ENCODE measurements at regions not wholly inside any gene's neighbourhood (a gene's known extent, or its start where the extent isn't known, plus 50 kb on each side); places are given as distances from the start of the nearest gene placed in this dataset.

DNA sequence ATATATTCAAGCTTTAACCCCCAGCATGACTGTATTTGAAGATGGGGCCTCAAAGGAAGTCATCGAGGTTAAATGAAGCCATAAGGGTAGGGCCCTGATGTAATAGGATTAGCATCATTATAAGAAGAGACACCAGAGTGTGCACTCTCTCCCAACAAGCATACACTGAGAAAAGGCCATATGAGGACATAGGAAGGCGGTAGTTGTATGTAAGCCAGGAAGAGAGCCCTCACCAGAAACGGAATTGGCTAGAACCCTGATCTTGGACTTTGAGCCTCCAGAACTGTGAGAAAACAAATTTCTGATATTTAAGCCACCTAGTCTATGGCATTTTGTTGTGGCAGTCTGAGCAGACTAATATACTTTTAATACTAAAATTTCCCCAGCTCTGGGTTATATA lies 150.1 kb upstream of the STXBP5 start:
- TF ChIP-seq, protein P1, sequence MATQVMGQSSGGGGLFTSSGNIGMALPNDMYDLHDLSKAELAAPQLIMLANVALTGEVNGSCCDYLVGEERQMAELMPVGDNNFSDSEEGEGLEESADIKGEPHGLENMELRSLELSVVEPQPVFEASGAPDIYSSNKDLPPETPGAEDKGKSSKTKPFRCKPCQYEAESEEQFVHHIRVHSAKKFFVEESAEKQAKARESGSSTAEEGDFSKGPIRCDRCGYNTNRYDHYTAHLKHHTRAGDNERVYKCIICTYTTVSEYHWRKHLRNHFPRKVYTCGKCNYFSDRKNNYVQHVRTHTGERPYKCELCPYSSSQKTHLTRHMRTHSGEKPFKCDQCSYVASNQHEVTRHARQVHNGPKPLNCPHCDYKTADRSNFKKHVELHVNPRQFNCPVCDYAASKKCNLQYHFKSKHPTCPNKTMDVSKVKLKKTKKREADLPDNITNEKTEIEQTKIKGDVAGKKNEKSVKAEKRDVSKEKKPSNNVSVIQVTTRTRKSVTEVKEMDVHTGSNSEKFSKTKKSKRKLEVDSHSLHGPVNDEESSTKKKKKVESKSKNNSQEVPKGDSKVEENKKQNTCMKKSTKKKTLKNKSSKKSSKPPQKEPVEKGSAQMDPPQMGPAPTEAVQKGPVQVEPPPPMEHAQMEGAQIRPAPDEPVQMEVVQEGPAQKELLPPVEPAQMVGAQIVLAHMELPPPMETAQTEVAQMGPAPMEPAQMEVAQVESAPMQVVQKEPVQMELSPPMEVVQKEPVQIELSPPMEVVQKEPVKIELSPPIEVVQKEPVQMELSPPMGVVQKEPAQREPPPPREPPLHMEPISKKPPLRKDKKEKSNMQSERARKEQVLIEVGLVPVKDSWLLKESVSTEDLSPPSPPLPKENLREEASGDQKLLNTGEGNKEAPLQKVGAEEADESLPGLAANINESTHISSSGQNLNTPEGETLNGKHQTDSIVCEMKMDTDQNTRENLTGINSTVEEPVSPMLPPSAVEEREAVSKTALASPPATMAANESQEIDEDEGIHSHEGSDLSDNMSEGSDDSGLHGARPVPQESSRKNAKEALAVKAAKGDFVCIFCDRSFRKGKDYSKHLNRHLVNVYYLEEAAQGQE (IDR thresholded peaks at IDR 0.05; ENCODE audit: insufficient read depth in 1 of 2, low read depth in 2 of 2, low read length in 1 of 2): no peak
- TF ChIP-seq POLR2AphosphoS5 (IDR thresholded peaks at IDR 0.05; ENCODE audit: low read depth, low read length) (no peak), TCF7L2 (IDR thresholded peaks at IDR 0.05; ENCODE audit: low read depth, low read length) (no peak), SIN3A (IDR thresholded peaks at IDR 0.05; ENCODE audit: borderline replicate concordance, insufficient read depth, low read depth, low read length) (no peak)
- TF ChIP-seq, protein P2, sequence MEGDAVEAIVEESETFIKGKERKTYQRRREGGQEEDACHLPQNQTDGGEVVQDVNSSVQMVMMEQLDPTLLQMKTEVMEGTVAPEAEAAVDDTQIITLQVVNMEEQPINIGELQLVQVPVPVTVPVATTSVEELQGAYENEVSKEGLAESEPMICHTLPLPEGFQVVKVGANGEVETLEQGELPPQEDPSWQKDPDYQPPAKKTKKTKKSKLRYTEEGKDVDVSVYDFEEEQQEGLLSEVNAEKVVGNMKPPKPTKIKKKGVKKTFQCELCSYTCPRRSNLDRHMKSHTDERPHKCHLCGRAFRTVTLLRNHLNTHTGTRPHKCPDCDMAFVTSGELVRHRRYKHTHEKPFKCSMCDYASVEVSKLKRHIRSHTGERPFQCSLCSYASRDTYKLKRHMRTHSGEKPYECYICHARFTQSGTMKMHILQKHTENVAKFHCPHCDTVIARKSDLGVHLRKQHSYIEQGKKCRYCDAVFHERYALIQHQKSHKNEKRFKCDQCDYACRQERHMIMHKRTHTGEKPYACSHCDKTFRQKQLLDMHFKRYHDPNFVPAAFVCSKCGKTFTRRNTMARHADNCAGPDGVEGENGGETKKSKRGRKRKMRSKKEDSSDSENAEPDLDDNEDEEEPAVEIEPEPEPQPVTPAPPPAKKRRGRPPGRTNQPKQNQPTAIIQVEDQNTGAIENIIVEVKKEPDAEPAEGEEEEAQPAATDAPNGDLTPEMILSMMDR (IDR thresholded peaks at IDR 0.05): no peak
- no peak for DNase-seq (ENCODE audit: low read depth, low spot score)
- CTCF ChIA-PET: no interaction called here
- Histone ChIP-seq H3K36me3 (ENCODE audit: control insufficient read depth, insufficient read depth, low read length) (no peaks in the 10 kb centered on the region), H3K9me3 (ENCODE audit: control insufficient read depth, insufficient read depth, low read depth, low read length) (no peaks in the 10 kb centered on the region), H3K27me3 (ENCODE audit: control insufficient read depth, insufficient read depth, low read length) (no peaks in the 10 kb centered on the region), H3K4me1 (ENCODE audit: control insufficient read depth, insufficient read depth, low read length) (no peaks in the 10 kb centered on the region; the same call in 1 of the 2 replicates), H3K4me3 (ENCODE audit: low read depth in 2 of 2, low read length in 2 of 2) (no peak overlapping the region), H3K27ac (ENCODE audit: low read length) (no peak overlapping the region)
- no peak for ATAC-seq
- in situ Hi-C loops (cut with HindIII; ENCODE audit: low pct_unique_long_range_greater_than_20kb, low sequenced_read_pairs) (no loop called here), intact Hi-C loops (cut with micrococcal nuclease; ENCODE audit: unreplicated experiment) (no loop called here)
- POLR2A ChIA-PET: no interaction called here
- no TSS peak for BruUV-seq (replicated peaks)

DNA sequence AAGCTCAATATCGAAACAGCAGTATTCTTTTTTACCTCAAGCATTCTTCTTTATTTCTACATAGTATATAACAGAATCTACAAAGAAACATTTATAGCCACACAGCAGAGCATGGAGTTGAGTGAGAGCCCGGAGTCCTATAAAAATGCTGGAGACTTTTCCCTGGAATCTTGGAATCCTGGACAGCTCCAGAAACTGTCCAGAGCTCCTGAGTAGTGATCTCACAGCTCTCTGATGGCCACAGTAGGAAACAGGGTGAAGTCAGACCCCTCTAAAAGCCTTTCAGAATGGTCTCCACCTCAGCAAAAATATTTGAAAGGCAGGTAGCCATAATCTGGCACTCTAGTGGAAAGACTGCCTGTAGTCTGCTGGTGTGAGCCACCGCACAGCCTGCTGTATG lies 149.3 kb upstream of the STXBP5 start:
- Histone ChIP-seq H3K27ac (ENCODE audit: low read length) (no peak overlapping the region), H3K9me3 (ENCODE audit: control insufficient read depth, insufficient read depth, low read depth, low read length) (no peaks in the 10 kb centered on the region), H3K36me3 (ENCODE audit: control insufficient read depth, insufficient read depth, low read length) (no peaks in the 10 kb centered on the region), H3K4me3 (ENCODE audit: low read depth in 2 of 2, low read length in 2 of 2) (no peak overlapping the region), H3K27me3 (ENCODE audit: control insufficient read depth, insufficient read depth, low read length) (no peaks in the 10 kb centered on the region), H3K4me1 (ENCODE audit: control insufficient read depth, insufficient read depth, low read length) (no peaks in the 10 kb centered on the region; the same call in 1 of the 2 replicates)
- POLR2A ChIA-PET: no interaction called here
- CTCF ChIA-PET: no interaction called here
- no peak for ATAC-seq
- intact Hi-C loops (cut with micrococcal nuclease; ENCODE audit: unreplicated experiment): no loop called here
- in situ Hi-C loops (cut with HindIII; ENCODE audit: low pct_unique_long_range_greater_than_20kb, low sequenced_read_pairs): no loop called here
- TF ChIP-seq, protein P1 (IDR thresholded peaks at IDR 0.05; ENCODE audit: insufficient read depth in 1 of 2, low read depth in 2 of 2, low read length in 1 of 2): no peak
- TF ChIP-seq, protein P2 (IDR thresholded peaks at IDR 0.05): no peak
- TF ChIP-seq TCF7L2 (IDR thresholded peaks at IDR 0.05; ENCODE audit: low read depth, low read length) (no peak), SIN3A (IDR thresholded peaks at IDR 0.05; ENCODE audit: borderline replicate concordance, insufficient read depth, low read depth, low read length) (no peak), POLR2AphosphoS5 (IDR thresholded peaks at IDR 0.05; ENCODE audit: low read depth, low read length) (no peak)
- no peak for DNase-seq (ENCODE audit: low read depth, low spot score)
- no TSS peak for BruUV-seq (replicated peaks)
